OCI-LY3 (cell line): ENCODE measurements at regions not wholly inside any gene's neighbourhood (a gene's known extent, or its start where the extent isn't known, plus 50 kb on each side); places are given as distances from the start of the nearest gene placed in this dataset.

ENCODE experiments used
- CTCF ChIP-seq: fragments of 200-600, 300-600 bp; sonication (generic); IDR thresholded peaks from 2 replicates; pipeline ENCODE4 v1.5.1; 2014; ENCODE audit warnings: antibody characterized with exemption, low read length, low read depth
- EZH2phosphoT487 ChIP-seq: fragments of 200-600 bp; shearing (Covaris generic); IDR thresholded peaks from 2 replicates; pipeline ENCODE4 v1.6.1; 2018; ENCODE audit warnings: antibody characterized with exemption, mixed run types, low read depth

GRCh38 chr3:194029846-194030245 lies 106.1 kb upstream of the HES1 start:
- TF ChIP-seq CTCF (no peak), EZH2phosphoT487 (no peak)
